Esophagus muscularis mucosa (tissue), 4 donors: ENCODE measurements at regions not wholly inside any gene's neighbourhood (a gene's known extent, or its start where the extent isn't known, plus 50 kb on each side); places are given as distances from the start of the nearest gene placed in this dataset.

ENCODE experiments used
- EP300 ChIP-seq: sonication (generic); formaldehyde crosslinking; IDR thresholded peaks from one replicate; pipeline ENCODE4 v1.6.1; 2017; ENCODE audit warnings: antibody characterized with exemption
- POLR2A ChIP-seq: fragments of 450-650 bp; IDR thresholded peaks from one replicate; pipeline ENCODE4 v1.6.1; 2017; ENCODE audit warnings: antibody characterized with exemption, moderate library complexity, mild to moderate bottlenecking, low read depth
- POLR2AphosphoS5 ChIP-seq, 2 donors: sonication (generic); formaldehyde crosslinking; IDR thresholded peaks; one replicate each; pipeline ENCODE4 v1.6.1; 2017; ENCODE audit warnings: antibody characterized with exemption in 2 of 2
- TF ChIP-seq, protein P1 (sequence below), 3 experiments: fragments of 200-600 bp in 2 of 3; fragments of 450-650 bp in 1 of 3; sonication (generic) in 2 of 3; IDR thresholded peaks; one replicate each; pipeline ENCODE4 v1.5.1; 2017 to 2019; ENCODE audit warnings: antibody characterized with exemption in 3 of 3, mild to moderate bottlenecking in 2 of 3, moderate library complexity in 1 of 3

DNA sequence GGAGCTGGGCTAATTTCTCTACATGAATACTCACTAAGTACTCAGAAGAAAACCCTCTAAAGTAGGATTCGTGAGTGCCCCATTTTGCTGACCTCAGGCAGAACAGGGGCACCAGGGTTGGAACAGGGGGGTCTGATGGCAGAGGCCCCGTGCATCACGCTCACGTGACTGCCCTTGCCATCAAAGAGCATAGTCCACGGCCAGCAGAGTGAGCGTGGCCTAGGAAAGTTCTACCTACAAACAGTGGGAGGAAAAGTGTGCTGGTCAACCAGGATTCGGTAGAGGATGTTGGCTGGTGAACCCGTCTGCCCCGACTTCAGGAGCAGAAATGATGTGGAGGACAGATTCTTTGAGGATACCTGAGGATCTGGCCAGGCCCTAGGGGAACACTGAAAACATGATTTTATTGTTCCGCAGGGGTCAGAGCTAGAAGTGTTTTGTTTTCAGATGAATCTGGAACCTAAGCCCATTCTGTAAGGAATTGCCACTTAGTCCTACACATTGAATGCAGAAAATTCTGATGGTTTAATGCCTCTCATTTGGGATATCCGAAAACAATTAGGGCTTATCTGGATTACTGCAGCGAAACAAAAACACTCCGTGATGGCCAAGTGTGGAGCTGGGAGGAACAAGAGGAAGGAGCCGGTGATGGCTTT lies 138.8 kb upstream of the SHH start:
- TF ChIP-seq, protein P1, sequence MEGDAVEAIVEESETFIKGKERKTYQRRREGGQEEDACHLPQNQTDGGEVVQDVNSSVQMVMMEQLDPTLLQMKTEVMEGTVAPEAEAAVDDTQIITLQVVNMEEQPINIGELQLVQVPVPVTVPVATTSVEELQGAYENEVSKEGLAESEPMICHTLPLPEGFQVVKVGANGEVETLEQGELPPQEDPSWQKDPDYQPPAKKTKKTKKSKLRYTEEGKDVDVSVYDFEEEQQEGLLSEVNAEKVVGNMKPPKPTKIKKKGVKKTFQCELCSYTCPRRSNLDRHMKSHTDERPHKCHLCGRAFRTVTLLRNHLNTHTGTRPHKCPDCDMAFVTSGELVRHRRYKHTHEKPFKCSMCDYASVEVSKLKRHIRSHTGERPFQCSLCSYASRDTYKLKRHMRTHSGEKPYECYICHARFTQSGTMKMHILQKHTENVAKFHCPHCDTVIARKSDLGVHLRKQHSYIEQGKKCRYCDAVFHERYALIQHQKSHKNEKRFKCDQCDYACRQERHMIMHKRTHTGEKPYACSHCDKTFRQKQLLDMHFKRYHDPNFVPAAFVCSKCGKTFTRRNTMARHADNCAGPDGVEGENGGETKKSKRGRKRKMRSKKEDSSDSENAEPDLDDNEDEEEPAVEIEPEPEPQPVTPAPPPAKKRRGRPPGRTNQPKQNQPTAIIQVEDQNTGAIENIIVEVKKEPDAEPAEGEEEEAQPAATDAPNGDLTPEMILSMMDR (IDR thresholded peaks at IDR 0.05) = no peak
- no peak for TF ChIP-seq POLR2AphosphoS5 (IDR thresholded peaks at IDR 0.05)
- TF ChIP-seq POLR2A = no peak
- TF ChIP-seq EP300 = no peak
